OCI-LY1 (cell line): ENCODE measurements at regions not wholly inside any gene's neighbourhood (a gene's known extent, or its start where the extent isn't known, plus 50 kb on each side); places are given as distances from the start of the nearest gene placed in this dataset.

Source experiments
- H2AFZ ChIP-seq: fragments of 200-600 bp; sonication (generic), shearing (Covaris generic); 2 replicates; pipeline ENCODE4 v1.6.0; 2014; ENCODE audit warnings: antibody characterized with exemption, mild to moderate bottlenecking, low read length
- H3F3A ChIP-seq: fragments of 200-600 bp; sonication (generic), shearing (Covaris generic); 2 replicates; pipeline ENCODE4 v1.6.0; 2014; ENCODE audit warnings: mild to moderate bottlenecking, antibody characterized with exemption, low read length, moderate library complexity; ENCODE audit not compliant: insufficient read depth
- H3K27ac ChIP-seq: fragments of 200-600 bp; sonication (generic); 2 replicates; pipeline ENCODE4 v1.5.1; 2014; ENCODE audit warnings: low read length, mixed run types, mild to moderate bottlenecking, low read depth; ENCODE audit not compliant: poor library complexity, severe bottlenecking
- H3K27me3 ChIP-seq: fragments of 200-600 bp; sonication (generic); 2 replicates; pipeline ENCODE4 v1.6.0; 2014; ENCODE audit warnings: antibody characterized with exemption, mild to moderate bottlenecking, low read length, moderate library complexity; ENCODE audit not compliant: insufficient read depth
- H3K36me3 ChIP-seq: fragments of 200-600 bp; sonication (generic); 2 replicates; pipeline ENCODE4 v1.6.1; 2014; ENCODE audit warnings: mild to moderate bottlenecking, antibody characterized with exemption, low read length, moderate library complexity, mixed read lengths; ENCODE audit not compliant: insufficient read depth
- H3K4me1 ChIP-seq: fragments of 200-600 bp; sonication (generic); 2 replicates; pipeline ENCODE4 v1.5.1; 2014; ENCODE audit warnings: mild to moderate bottlenecking, low read length, moderate library complexity; ENCODE audit not compliant: insufficient read depth, severe bottlenecking
- H3K4me2 ChIP-seq: fragments of 200-600 bp; sonication (generic), shearing (Covaris generic); 2 replicates; pipeline ENCODE4 v1.6.1; 2014; ENCODE audit warnings: low read length
- H3K4me3 ChIP-seq: fragments of 200-600 bp; sonication (generic); 2 replicates; pipeline ENCODE4 v1.5.1; 2014; ENCODE audit warnings: low read length, low read depth, mild to moderate bottlenecking, mixed read lengths; ENCODE audit not compliant: poor library complexity, severe bottlenecking
- H3K79me2 ChIP-seq: fragments of 200-600 bp; shearing (Covaris generic); 2 replicates; pipeline ENCODE4 v1.6.1; 2016; ENCODE audit warnings: mixed run types, low read length, mixed read lengths; ENCODE audit not compliant: insufficient read depth
- H3K9ac ChIP-seq: fragments of 200-600 bp; sonication (generic), shearing (Covaris generic); 2 replicates; pipeline ENCODE4 v1.6.1; 2014; ENCODE audit warnings: mild to moderate bottlenecking, low read length, mixed read lengths
- H3K9me2 ChIP-seq: fragments of 200-600 bp; sonication (generic), shearing (Covaris generic); 2 replicates; pipeline ENCODE4 v1.6.1; 2014; ENCODE audit warnings: low read depth, mild to moderate bottlenecking, low read length, mixed read lengths
- H3K9me3 ChIP-seq: fragments of 200-600 bp; shearing (Covaris generic); 2 replicates; pipeline ENCODE4 v1.6.1; 2014; ENCODE audit warnings: low read length, mixed read lengths
- H4K20me1 ChIP-seq: fragments of 200-600 bp; sonication (generic), shearing (Covaris generic); 2 replicates; pipeline ENCODE4 v1.6.0; 2016; ENCODE audit warnings: mild to moderate bottlenecking, low read length; ENCODE audit not compliant: insufficient read depth
- EZH2 ChIP-seq: fragments of 200-600 bp; sonication (generic), shearing (Covaris generic); IDR thresholded peaks from 2 replicates; pipeline ENCODE4 v1.8.0; 2017; ENCODE audit warnings: borderline replicate concordance, mixed run types, mild to moderate bottlenecking, antibody characterized with exemption, low read length, moderate library complexity, mixed read lengths
- TF ChIP-seq, protein P1 (sequence below): fragments of 200-600 bp; sonication (generic), shearing (Covaris generic); IDR thresholded peaks from 2 replicates; pipeline ENCODE4 v1.5.1; 2017; ENCODE audit warnings: mild to moderate bottlenecking, antibody characterized with exemption, low read length, moderate library complexity, mixed read lengths

DNA sequence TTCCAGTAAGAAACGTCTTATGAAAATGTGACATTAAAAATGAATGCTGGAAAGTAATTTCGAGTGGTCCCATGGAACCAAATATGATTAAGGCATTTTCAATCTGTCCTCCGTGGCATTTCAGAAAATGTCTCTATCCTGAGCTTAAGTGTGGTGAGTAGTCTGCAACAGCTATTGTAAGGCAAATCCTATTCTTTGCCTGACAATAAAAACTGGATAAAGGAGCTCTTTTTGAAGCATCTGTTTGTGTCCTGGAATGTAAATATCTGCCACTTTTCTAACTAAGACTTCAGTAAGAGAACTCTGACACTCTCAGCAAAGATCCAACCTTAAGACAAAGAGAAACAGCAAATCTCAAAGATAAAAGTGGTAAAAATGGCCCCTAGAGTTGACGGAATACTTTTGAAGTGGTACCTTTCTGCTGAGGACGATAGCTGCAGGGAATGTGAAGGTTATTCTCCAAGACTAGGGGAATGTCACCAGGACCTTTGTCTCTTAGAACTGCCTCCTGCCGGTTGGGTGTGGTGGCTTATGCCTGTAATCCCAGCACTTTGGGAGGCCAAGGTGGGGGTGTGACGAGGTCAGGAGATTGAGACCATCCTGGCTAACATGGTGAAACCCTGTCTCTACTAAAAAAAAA lies 486.7 kb upstream of the ZP4 start:
- Histone ChIP-seq H3K4me2 (no peak overlapping the region), H3K79me2 (no peaks in the 10 kb centered on the region), H3K27ac (no peak overlapping the region), H3K4me1 (no peaks in the 10 kb centered on the region), H3K9me3 (no peaks in the 10 kb centered on the region), H3K27me3 (no peaks in the 10 kb centered on the region), H3K9ac (no peak overlapping the region), H3F3A (no peaks in the 10 kb centered on the region), H3K4me3 (no peak overlapping the region), H4K20me1 (no peaks in the 10 kb centered on the region), H3K36me3 (no peaks in the 10 kb centered on the region), H2AFZ (no peak overlapping the region), H3K9me2 (no peaks in the 10 kb centered on the region)
- no peak for TF ChIP-seq EZH2
- TF ChIP-seq, protein P1, sequence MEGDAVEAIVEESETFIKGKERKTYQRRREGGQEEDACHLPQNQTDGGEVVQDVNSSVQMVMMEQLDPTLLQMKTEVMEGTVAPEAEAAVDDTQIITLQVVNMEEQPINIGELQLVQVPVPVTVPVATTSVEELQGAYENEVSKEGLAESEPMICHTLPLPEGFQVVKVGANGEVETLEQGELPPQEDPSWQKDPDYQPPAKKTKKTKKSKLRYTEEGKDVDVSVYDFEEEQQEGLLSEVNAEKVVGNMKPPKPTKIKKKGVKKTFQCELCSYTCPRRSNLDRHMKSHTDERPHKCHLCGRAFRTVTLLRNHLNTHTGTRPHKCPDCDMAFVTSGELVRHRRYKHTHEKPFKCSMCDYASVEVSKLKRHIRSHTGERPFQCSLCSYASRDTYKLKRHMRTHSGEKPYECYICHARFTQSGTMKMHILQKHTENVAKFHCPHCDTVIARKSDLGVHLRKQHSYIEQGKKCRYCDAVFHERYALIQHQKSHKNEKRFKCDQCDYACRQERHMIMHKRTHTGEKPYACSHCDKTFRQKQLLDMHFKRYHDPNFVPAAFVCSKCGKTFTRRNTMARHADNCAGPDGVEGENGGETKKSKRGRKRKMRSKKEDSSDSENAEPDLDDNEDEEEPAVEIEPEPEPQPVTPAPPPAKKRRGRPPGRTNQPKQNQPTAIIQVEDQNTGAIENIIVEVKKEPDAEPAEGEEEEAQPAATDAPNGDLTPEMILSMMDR: no peak

GRCh38 chr1:238370599-238370998 lies 479.9 kb upstream of the ZP4 start:
- H3K4me1 ChIP-seq: no peaks in the 10 kb centered on the region
- H3K27me3 ChIP-seq: no peaks in the 10 kb centered on the region
- TF ChIP-seq, protein P1: no peak
- no peak for TF ChIP-seq EZH2
- H4K20me1 ChIP-seq: no peaks in the 10 kb centered on the region
- H3K9me2 ChIP-seq: no peaks in the 10 kb centered on the region
- no peak overlapping the region for H3K4me2 ChIP-seq
- H3K36me3 ChIP-seq: no peaks in the 10 kb centered on the region
- H3K9ac ChIP-seq: no peak overlapping the region
- no peak overlapping the region for H2AFZ ChIP-seq
- H3K79me2 ChIP-seq: no peaks in the 10 kb centered on the region
- no peaks in the 10 kb centered on the region for H3K9me3 ChIP-seq
- H3F3A ChIP-seq: no peaks in the 10 kb centered on the region
- no peak overlapping the region for H3K4me3 ChIP-seq
- no peak overlapping the region for H3K27ac ChIP-seq

GRCh38 chr1:238364214-238364892 lies 473.6 kb upstream of the ZP4 start:
- H4K20me1 ChIP-seq: no peaks in the 10 kb centered on the region
- H3K27me3 ChIP-seq: no peaks in the 10 kb centered on the region
- H3K36me3 ChIP-seq: no peaks in the 10 kb centered on the region
- H3K4me3 ChIP-seq: no peak overlapping the region
- TF ChIP-seq, protein P1: no peak
- TF ChIP-seq EZH2: no peak
- H3F3A ChIP-seq: no peaks in the 10 kb centered on the region
- no peak overlapping the region for H3K27ac ChIP-seq
- no peak overlapping the region for H3K4me2 ChIP-seq
- no peaks in the 10 kb centered on the region for H3K9me2 ChIP-seq
- H3K9ac ChIP-seq: no peak overlapping the region
- no peaks in the 10 kb centered on the region for H3K9me3 ChIP-seq
- H2AFZ ChIP-seq: no peak overlapping the region
- H3K4me1 ChIP-seq: no peaks in the 10 kb centered on the region
- no peaks in the 10 kb centered on the region for H3K79me2 ChIP-seq
